ENCODE measurements at regions not wholly inside any gene's neighbourhood (a gene's known extent, or its start where the extent isn't known, plus 50 kb on each side); places are given as distances from the start of the nearest gene placed in this dataset.

- no peak for ATAC-seq (ENCODE audit: poor library complexity)
- intact Hi-C loops (cut with DNase I): no loop called here
- no peak for DNase-seq
These were observed 112.9 kb upstream of the CACNA1A start for GRCh38 chr19:13619203-13619632.

- intact Hi-C loops (cut with DNase I): no loop called here
- DNase-seq (no peak), ATAC-seq (ENCODE audit: poor library complexity) (no peak)
These were observed 109.6 kb upstream of the CACNA1A start for GRCh38 chr19:13615890-13616289.

GRCh38 chr19:13613447-13613846 is 107.2 kb upstream of the CACNA1A start:
- intact Hi-C loops (cut with DNase I): no loop called here
- DNase-seq (no peak), ATAC-seq (ENCODE audit: poor library complexity) (no peak)

GRCh38 chr19:13611596-13611995 is 105.3 kb upstream of the CACNA1A start:
- ATAC-seq (ENCODE audit: poor library complexity) (no peak), DNase-seq (no peak)
- intact Hi-C loops (cut with DNase I): no loop called here

- no peak for DNase-seq
- ATAC-seq (ENCODE audit: poor library complexity): no peak
- intact Hi-C loops (cut with DNase I): no loop called here
These were observed 103.9 kb upstream of the CACNA1A start for GRCh38 chr19:13610039-13610691.

- intact Hi-C loops (cut with DNase I): no loop called here
- DNase-seq: no peak
- no peak for ATAC-seq (ENCODE audit: poor library complexity)
These were observed 99.9 kb upstream of the CACNA1A start for GRCh38 chr19:13606156-13606555.

- no peak for DNase-seq
- intact Hi-C loops (cut with DNase I): no loop called here
- ATAC-seq (ENCODE audit: poor library complexity): no peak
These were observed 98.8 kb upstream of the CACNA1A start for GRCh38 chr19:13604902-13605586.

GRCh38 chr19:13600802-13601201 is 94.5 kb upstream of the CACNA1A start:
- ATAC-seq (ENCODE audit: poor library complexity) (no peak), DNase-seq (no peak)
- intact Hi-C loops (cut with DNase I): no loop called here

- no peak for ATAC-seq (ENCODE audit: poor library complexity)
- intact Hi-C loops (cut with DNase I): no loop called here
- no peak for DNase-seq
These were observed 93.8 kb upstream of the CACNA1A start for GRCh38 chr19:13600091-13600490.

- intact Hi-C loops (cut with DNase I): loop anchor here (10.0 kb wide), 1 partner anchor 265 kb away; no protein-coding TSS in a partner anchor
These were observed 93.4 kb upstream of the CACNA1A start for GRCh38 chr19:13599681-13600080.

DNA sequence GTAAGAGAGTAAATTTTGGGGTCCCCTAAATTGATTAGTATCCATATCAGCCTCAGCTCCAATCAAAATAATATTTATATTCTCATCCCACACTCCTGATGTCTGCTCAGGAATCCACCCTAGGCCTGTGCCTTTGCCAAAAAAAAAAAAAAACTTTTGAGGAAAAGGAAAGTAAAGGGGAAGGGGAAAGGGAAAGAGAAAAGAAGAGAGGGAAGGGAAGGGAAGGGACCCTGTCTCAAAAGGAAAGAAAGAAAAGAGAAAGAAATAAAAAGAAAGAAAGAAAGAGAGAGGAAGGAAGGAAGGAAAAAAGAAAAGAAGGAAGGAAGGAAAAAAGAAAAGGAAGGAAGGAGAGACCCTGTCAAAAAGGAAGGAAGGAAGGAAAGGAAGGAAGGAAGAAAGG is 91.8 kb upstream of the CACNA1A start:
- no peak for ATAC-seq (ENCODE audit: poor library complexity)
- intact Hi-C loops (cut with DNase I): loop anchor here (10.0 kb wide), 1 partner anchor 267 kb away; no protein-coding TSS in a partner anchor

More at GRCh38 chr19:13599681-13600080, 93.4 kb upstream of the CACNA1A start:
- ATAC-seq (ENCODE audit: poor library complexity) (no peak), DNase-seq (no peak)

DNA sequence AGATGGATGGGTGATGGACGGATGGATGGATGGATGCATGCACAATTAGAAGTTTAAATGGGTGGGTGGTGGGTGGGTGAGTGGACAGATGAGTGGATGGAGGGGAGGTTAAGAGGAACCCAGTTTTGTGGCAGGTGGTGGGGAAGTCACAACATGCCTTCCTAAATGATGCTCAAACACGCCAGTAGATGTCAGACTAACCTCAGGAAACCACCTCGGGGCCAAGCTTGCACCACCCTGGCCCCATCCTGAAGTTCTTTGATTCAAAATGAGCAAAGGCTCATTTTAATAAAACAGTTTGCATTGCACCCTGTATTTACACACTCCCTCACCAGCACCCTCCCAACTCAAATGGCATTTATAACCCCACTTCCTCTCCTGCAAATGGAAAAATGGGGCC is 91.4 kb upstream of the CACNA1A start:
- peak; percentile 81 for ATAC-seq (ENCODE audit: poor library complexity)
- DNase-seq: no peak
- intact Hi-C loops (cut with DNase I): loop anchor here (2.0 to 10.0 kb wide), 2 partner anchors 123 to 267 kb away; no protein-coding TSS in a partner anchor

More for the DNA sequence above, 91.8 kb upstream of the CACNA1A start:
- no peak for DNase-seq

DNA sequence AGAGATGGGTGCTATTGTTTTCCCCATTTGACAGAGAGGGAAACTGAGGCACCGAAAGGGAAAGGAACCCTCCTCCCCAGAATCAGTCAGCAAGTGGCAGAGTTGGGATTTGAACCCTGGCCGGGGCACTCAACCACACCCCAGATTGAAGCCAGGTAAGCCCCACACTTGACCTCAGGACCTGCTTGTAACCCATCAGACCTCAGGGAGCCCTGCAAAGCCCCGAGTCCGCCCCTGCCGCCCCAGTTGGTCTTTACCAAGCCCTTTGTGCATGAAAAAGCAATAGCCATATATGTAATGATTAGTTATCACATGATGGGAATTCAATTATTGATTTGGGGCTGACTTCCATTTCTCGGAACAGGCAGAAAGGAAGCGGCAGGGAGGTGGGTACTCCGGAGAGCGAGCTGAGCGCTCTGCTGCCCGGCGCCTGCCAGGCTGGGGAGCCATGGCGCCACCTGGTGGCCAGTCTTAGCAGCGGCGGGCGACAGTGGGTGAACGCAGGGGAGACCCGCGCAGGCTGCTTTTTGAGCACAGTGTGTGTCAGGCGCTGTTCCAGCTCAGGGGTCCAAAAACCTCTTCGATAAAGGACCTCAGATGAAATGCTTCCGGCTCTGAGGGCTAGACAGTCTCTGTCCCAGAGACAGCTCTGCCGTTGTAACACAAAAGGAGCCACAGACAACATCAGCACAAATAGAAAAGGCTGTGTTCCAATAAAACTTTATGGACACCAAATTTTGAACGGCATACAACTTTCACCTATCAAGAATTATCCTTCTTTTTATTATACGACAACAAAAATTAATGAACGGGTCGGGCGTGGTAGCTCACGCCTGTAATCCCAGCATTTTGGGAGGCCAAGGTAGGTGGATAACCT is 82.9 kb upstream of the CACNA1A start:
- intact Hi-C loops (cut with DNase I): loop anchor here (2.0 kb wide), 1 partner anchor 312 kb away; no protein-coding TSS in a partner anchor
- peak; percentile 80 for ATAC-seq (ENCODE audit: poor library complexity)
- DNase-seq: peak; percentile 85

- ATAC-seq (ENCODE audit: poor library complexity): no peak
- no peak for DNase-seq
- intact Hi-C loops (cut with DNase I): no loop called here
These were observed 79.2 kb upstream of the CACNA1A start for GRCh38 chr19:13585512-13585911.

GRCh38 chr19:13583753-13584152 is 77.5 kb upstream of the CACNA1A start:
- no peak for DNase-seq
- no peak for ATAC-seq (ENCODE audit: poor library complexity)
- intact Hi-C loops (cut with DNase I): no loop called here

DNA sequence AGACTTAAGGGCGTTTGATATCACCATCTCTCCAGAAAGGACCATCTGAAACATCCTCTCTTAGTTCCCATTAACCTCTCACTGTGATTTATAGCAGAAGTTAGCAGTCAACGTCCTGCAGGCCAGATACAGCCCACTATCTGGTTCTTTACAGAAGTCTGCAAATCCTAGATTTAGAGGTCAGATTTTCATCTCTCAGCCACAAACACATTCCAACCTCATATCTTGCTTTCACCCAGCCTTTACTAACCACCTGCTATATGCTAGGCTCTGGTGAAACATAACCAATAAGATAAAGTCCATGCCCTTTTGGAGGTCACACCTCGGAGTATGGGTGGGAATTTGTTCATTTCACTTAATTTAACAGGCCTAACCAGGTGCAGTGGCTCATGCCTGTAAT is 76.8 kb upstream of the CACNA1A start:
- intact Hi-C loops (cut with DNase I): no loop called here
- DNase-seq (no peak), ATAC-seq (ENCODE audit: poor library complexity) (no peak)

- DNase-seq (no peak), ATAC-seq (ENCODE audit: poor library complexity) (no peak)
- intact Hi-C loops (cut with DNase I): no loop called here
These were observed 75.3 kb upstream of the CACNA1A start for GRCh38 chr19:13581576-13581975.

- DNase-seq (no peak), ATAC-seq (ENCODE audit: poor library complexity) (no peak)
- intact Hi-C loops (cut with DNase I): no loop called here
These were observed 73.2 kb upstream of the CACNA1A start for GRCh38 chr19:13579388-13580060.

DNA sequence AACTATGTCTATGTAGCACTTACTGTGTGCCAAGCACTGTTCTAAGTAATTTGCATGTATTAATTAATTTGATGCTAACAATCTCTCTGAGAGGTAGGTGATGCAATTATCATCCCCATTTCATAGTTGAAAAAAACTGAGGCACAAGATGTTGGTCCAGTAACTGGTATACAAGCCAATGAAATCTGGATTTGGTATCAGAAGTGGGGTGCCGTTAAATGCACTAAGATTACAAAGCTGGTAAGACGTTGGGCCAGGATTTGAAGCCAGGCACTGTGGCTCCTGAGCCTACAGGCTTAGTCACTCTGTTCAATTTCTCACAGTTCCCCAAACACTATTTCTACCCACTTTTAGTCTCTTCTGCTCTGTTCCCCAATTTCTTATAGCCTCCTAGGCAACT is 70.4 kb upstream of the CACNA1A start:
- intact Hi-C loops (cut with DNase I): no loop called here
- ATAC-seq (ENCODE audit: poor library complexity) (no peak), DNase-seq (no peak)
